ENCODE measurements at regions not wholly inside any gene's neighbourhood (a gene's known extent, or its start where the extent isn't known, plus 50 kb on each side); places are given as distances from the start of the nearest gene placed in this dataset.

GRCh38 chr19:28497137-28497536 is 715.8 kb downstream of the UQCRFS1 start:
- H3K4me3 ChIP-seq (ENCODE audit: low read depth, low read length) = no peak overlapping the region

- H3K4me3 ChIP-seq (ENCODE audit: low read depth, low read length) = no peak overlapping the region
Observed at GRCh38 chr19:28495046-28495445, 717.9 kb downstream of the UQCRFS1 start.

- no peak overlapping the region for H3K4me3 ChIP-seq (ENCODE audit: low read depth, low read length)
Observed at GRCh38 chr19:28494461-28494860, 718.5 kb downstream of the UQCRFS1 start.

GRCh38 chr19:28493884-28494283 is 719.1 kb downstream of the UQCRFS1 start:
- no peak overlapping the region for H3K4me3 ChIP-seq (ENCODE audit: low read depth, low read length)

- no peak overlapping the region for H3K4me3 ChIP-seq (ENCODE audit: low read depth, low read length)
Observed at GRCh38 chr19:28492621-28493020, 720.3 kb downstream of the UQCRFS1 start.

GRCh38 chr19:28492201-28492600 is 720.8 kb downstream of the UQCRFS1 start:
- H3K4me3 ChIP-seq (ENCODE audit: low read depth, low read length) = no peak overlapping the region

GRCh38 chr19:28489776-28490175 is 723.2 kb downstream of the UQCRFS1 start:
- no peak overlapping the region for H3K4me3 ChIP-seq (ENCODE audit: low read depth, low read length)

- no peak overlapping the region for H3K4me3 ChIP-seq (ENCODE audit: low read depth, low read length)
Observed at GRCh38 chr19:28489126-28489660, 723.8 kb downstream of the UQCRFS1 start.

GRCh38 chr19:28487999-28488398 is 725.0 kb downstream of the UQCRFS1 start:
- H3K4me3 ChIP-seq (ENCODE audit: low read depth, low read length) = no peak overlapping the region

GRCh38 chr19:28486926-28487325 is 726.0 kb downstream of the UQCRFS1 start:
- H3K4me3 ChIP-seq (ENCODE audit: low read depth, low read length) = no peak overlapping the region

- H3K4me3 ChIP-seq (ENCODE audit: low read depth, low read length) = no peak overlapping the region
Observed at GRCh38 chr19:28486473-28486872, 726.5 kb downstream of the UQCRFS1 start.

GRCh38 chr19:28485292-28485691 is 727.7 kb downstream of the UQCRFS1 start:
- H3K4me3 ChIP-seq (ENCODE audit: low read depth, low read length) = no peak overlapping the region

GRCh38 chr19:28483197-28483596 is 729.8 kb downstream of the UQCRFS1 start:
- H3K4me3 ChIP-seq (ENCODE audit: low read depth, low read length) = no peak overlapping the region

GRCh38 chr19:28482221-28482620 is 730.7 kb downstream of the UQCRFS1 start:
- H3K4me3 ChIP-seq (ENCODE audit: low read depth, low read length) = no peak overlapping the region

- H3K4me3 ChIP-seq (ENCODE audit: low read depth, low read length) = no peak overlapping the region
Observed at GRCh38 chr19:28481674-28482073, 731.3 kb downstream of the UQCRFS1 start.

GRCh38 chr19:28475525-28475924 is 737.4 kb downstream of the UQCRFS1 start:
- H3K4me3 ChIP-seq (ENCODE audit: low read depth, low read length) = no peak overlapping the region

- no peak overlapping the region for H3K4me3 ChIP-seq (ENCODE audit: low read depth, low read length)
Observed at GRCh38 chr19:28472843-28473242, 740.1 kb downstream of the UQCRFS1 start.

- H3K4me3 ChIP-seq (ENCODE audit: low read depth, low read length) = no peak overlapping the region
Observed at GRCh38 chr19:28471731-28472510, 741.0 kb downstream of the UQCRFS1 start.

- no peak overlapping the region for H3K4me3 ChIP-seq (ENCODE audit: low read depth, low read length)
Observed at GRCh38 chr19:28469544-28469943, 743.4 kb downstream of the UQCRFS1 start.

- H3K4me3 ChIP-seq (ENCODE audit: low read depth, low read length) = no peak overlapping the region
Observed at GRCh38 chr19:28468701-28469459, 744.1 kb downstream of the UQCRFS1 start.

GRCh38 chr19:28466107-28467045 is 746.6 kb downstream of the UQCRFS1 start:
- H3K4me3 ChIP-seq (ENCODE audit: low read depth, low read length) = no peak overlapping the region
